ENCODE measurements at regions not wholly inside any gene's neighbourhood (a gene's known extent, or its start where the extent isn't known, plus 50 kb on each side); places are given as distances from the start of the nearest gene placed in this dataset.
"Not testable (repeated sequence)": the region's sequence is repeated elsewhere in the genome, so short reads cannot be mapped to it uniquely, and the experiment has no call there.

- Mint-ChIP-seq H3K36me3 (ENCODE audit: low read depth) (no peaks in the 10 kb centered on the region), H3K4me1 (no peaks in the 10 kb centered on the region), H3K27me3 (no peaks in the 10 kb centered on the region), H3K9me3 (no peaks in the 10 kb centered on the region), H3K4me3 (no peak overlapping the region), H3K27ac (no peak overlapping the region)
- POLR2A ChIA-PET: no interaction called here
- DNase-seq: no peak
- CTCF ChIA-PET: no interaction called here
These were observed 156.4 kb downstream of the EFNB1 start for GRCh38 chrX:68985135-68985755.

DNA sequence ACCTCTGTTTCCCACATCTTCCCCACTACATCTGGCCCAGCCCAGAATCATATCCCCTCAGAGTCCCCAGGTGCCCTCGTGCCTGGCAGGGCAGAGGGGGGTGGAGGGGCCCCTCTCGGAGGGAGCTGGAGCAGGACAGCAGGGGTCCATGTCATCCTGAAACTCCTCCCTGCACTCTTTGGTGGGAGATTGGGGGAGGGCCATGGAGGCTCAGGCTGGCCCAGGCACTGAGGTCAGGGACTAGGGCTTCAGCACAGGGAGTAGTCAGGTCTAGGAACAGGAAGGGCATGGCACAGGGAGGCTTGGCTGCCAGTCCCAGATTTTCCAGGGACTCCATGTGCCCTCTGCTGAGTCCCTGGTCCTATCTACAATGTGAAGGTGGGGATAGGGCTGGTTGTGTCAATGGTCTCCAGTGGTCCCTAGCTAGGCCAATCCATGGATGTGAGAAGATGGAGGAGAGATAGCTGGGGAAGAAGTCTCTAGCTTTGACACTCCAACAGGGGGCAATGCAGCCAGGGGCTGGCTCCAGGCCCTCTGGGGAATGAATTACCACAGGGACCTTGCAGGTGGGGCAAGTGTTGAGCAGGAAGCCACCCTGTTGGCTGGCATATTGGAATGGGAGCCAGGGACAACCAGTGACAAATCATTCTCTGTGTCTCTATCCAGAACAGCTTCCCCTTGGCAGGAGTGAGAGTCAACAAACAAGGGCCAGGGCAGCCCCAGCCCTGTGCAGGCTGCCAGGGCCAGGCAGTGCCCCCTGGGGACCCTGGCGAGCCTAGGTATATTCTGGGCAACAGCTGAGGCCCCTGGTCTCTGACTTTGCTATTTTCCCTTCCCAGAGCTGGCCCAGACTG lies 154.4 kb downstream of the EFNB1 start:
- no peaks in the 10 kb centered on the region for H3K27me3 Mint-ChIP-seq
- no peaks in the 10 kb centered on the region for H3K36me3 Mint-ChIP-seq (ENCODE audit: low read depth)
- no peak overlapping the region for H3K27ac Mint-ChIP-seq
- no peak overlapping the region for H3K4me3 Mint-ChIP-seq
- H3K9me3 Mint-ChIP-seq: no peaks in the 10 kb centered on the region
- POLR2A ChIA-PET: no interaction called here
- no peak for DNase-seq
- H3K4me1 Mint-ChIP-seq: no peaks in the 10 kb centered on the region
- CTCF ChIA-PET: no interaction called here

DNA sequence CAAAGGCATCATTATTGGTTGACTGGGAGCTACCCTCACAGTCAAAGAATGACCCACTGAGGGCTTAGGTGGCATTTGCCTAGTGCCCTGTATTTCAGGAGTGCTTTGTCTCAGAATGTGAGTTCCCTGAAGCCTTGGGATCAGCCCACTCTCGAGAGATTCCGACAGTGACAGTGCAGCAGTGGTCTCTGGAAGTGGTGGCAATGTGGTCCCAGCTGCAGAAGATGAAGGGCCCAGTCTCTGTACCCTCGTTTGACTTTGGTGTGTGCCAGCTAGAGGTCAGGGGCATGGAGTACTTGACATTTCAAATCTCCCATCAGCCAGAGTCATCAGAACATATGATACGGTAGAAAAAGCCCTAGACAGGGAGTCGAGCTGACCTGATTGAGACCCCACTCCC lies 153.7 kb downstream of the EFNB1 start:
- Mint-ChIP-seq H3K27ac (no peak overlapping the region), H3K4me1 (no peaks in the 10 kb centered on the region), H3K36me3 (ENCODE audit: low read depth) (no peaks in the 10 kb centered on the region), H3K27me3 (no peaks in the 10 kb centered on the region), H3K4me3 (no peak overlapping the region), H3K9me3 (no peaks in the 10 kb centered on the region)
- no peak for DNase-seq
- CTCF ChIA-PET: no interaction called here
- POLR2A ChIA-PET: no interaction called here

DNA sequence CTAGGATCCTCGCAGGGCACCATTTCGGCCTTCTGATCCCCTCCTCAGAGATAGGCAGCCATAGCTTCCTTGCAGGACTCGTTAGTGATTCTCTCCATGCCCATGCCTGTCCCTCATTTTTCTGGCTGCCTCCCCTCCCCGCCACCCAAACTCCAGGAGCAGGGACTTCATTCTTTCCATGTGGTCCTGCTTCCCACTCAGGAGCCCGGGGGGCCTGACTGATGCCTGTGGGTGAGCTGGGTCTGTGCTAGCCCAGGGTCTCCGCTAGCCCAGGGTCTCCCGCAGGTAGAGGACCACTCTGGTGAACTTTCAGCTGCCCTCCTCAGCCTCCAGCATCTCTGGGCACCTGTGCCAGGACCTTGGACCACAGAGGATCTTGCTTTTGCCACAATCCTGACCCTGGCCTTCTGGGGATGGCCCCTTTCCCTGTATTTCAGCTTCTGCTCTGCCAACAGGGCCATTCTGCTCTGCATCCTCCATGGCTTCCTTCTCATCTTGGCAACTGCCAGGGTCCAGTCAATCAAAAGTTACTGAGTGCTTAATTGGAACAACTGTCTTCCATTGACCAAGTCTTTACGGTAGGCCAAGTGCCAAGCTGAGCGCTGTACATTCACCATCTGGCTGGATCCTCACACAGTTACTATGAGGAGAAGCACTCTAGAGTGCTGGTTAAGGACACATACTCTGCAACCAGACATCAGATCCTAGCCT lies 152.2 kb downstream of the EFNB1 start:
- Mint-ChIP-seq H3K27me3 (no peaks in the 10 kb centered on the region), H3K36me3 (ENCODE audit: low read depth) (no peaks in the 10 kb centered on the region), H3K4me3 (no peak overlapping the region), H3K27ac (no peak overlapping the region), H3K9me3 (no peaks in the 10 kb centered on the region), H3K4me1 (no peaks in the 10 kb centered on the region)
- CTCF ChIA-PET: no interaction called here
- POLR2A ChIA-PET: no interaction called here
- DNase-seq: no peak

DNA sequence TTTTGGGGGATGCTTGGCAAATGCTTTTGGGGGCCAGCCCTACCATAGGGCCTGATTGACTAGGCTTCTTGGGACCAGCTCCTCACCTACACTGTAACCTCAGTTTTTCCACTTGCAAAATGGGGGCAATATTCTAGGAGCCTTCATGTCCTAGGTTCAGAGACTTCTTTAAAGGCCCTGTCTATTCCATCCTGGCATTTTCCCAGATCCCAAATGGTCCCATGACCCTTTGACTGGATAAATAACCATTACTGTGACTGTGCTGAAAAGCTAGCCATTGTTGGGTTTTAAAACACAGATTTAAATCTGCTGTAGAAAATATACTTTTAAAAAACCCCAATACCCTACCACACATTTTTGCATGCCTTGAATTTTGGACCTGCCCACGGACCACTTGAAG lies 149.8 kb downstream of the EFNB1 start:
- Mint-ChIP-seq H3K9me3 (no peaks in the 10 kb centered on the region), H3K36me3 (ENCODE audit: low read depth) (no peaks in the 10 kb centered on the region)
- no peak for DNase-seq

DNA sequence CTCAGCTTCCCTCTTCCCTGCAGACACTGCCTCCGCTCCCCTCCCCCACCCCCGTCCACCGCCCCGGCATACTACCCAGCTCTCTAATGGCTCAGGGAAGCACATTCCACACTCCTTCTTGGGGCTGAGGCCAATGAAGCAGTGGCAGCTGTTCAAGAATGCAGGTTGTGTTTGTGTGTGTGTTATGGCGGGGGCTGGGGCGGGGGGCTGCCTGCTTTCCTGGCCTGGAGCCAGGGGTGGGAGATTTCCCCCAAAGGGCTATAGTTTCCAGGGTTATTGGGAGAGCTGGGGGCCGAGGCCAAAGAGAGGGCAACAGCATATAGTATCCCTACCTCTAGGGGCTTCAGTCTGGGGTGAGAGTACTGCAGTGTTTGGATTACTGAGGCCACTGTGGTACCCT lies 149.4 kb downstream of the EFNB1 start:
- Mint-ChIP-seq H3K9me3 (no peaks in the 10 kb centered on the region), H3K36me3 (ENCODE audit: low read depth) (no peaks in the 10 kb centered on the region), H3K27me3 (no peaks in the 10 kb centered on the region), H3K27ac (no peak overlapping the region), H3K4me1 (no peaks in the 10 kb centered on the region), H3K4me3 (no peak overlapping the region)
- CTCF ChIA-PET: no interaction called here
- POLR2A ChIA-PET: no interaction called here
- DNase-seq: no peak

More for the DNA sequence above, 149.8 kb downstream of the EFNB1 start:
- POLR2A ChIA-PET: no interaction called here
- no peak overlapping the region for H3K4me3 Mint-ChIP-seq
- no peak overlapping the region for H3K27ac Mint-ChIP-seq
- CTCF ChIA-PET: no interaction called here
- no peaks in the 10 kb centered on the region for H3K4me1 Mint-ChIP-seq
- no peaks in the 10 kb centered on the region for H3K27me3 Mint-ChIP-seq

DNA sequence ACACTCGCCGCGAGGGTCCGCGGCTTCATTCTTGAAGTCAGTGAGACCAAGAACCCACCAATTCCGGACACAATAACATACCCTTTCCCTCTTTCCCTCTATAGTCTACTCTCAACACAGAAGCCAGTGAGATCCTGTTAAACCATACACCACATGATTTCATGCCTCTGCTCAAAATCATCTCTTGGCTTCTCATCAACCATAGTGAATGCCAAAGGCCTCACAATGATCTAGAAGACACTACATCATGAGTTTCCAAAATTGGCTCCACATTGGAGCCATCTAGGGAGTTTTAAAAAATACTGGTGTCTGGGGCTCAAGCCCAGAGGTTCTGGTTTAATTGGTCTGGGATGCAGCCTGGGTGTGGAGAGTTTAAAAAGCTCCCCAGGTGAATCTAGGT lies 124.5 kb downstream of the EFNB1 start:
- Mint-ChIP-seq H3K9me3 (no peaks in the 10 kb centered on the region), H3K36me3 (ENCODE audit: low read depth) (no peaks in the 10 kb centered on the region), H3K27me3 (peaks cover 9% of the 10 kb centered on the region), H3K4me3 (no peak overlapping the region), H3K27ac (no peak overlapping the region), H3K4me1 (no peaks in the 10 kb centered on the region)
- CTCF ChIA-PET: no interaction called here
- DNase-seq: no peak
- POLR2A ChIA-PET: no interaction called here

GRCh38 chrX:68951942-68952619 lies 123.3 kb downstream of the EFNB1 start:
- POLR2A ChIA-PET; H3K27ac Mint-ChIP-seq; H3K4me3 Mint-ChIP-seq; H3K27me3 Mint-ChIP-seq; CTCF ChIA-PET; H3K9me3 Mint-ChIP-seq; H3K4me1 Mint-ChIP-seq; DNase-seq; H3K36me3 Mint-ChIP-seq (ENCODE audit: low read depth): not testable (repeated sequence)

DNA sequence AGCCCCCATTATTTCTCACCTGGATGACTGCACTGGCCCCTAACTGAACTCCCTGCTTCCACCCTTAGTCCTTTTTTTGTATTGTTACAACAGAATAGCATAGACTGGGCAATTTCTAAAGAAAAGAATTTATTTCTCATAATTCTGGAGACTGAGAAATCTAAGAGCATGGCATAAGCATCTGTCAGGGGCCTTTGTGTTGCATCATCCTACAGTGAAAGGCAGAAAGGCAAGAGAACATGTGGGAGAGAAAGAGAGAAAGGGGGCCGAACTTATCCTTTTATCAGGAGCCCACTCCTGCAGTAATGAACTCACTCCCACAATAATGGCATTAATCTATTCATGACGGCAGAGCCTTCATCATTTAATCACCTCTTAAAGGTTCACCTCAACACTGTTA lies 122.1 kb downstream of the EFNB1 start:
- CTCF ChIA-PET: no interaction called here

DNA sequence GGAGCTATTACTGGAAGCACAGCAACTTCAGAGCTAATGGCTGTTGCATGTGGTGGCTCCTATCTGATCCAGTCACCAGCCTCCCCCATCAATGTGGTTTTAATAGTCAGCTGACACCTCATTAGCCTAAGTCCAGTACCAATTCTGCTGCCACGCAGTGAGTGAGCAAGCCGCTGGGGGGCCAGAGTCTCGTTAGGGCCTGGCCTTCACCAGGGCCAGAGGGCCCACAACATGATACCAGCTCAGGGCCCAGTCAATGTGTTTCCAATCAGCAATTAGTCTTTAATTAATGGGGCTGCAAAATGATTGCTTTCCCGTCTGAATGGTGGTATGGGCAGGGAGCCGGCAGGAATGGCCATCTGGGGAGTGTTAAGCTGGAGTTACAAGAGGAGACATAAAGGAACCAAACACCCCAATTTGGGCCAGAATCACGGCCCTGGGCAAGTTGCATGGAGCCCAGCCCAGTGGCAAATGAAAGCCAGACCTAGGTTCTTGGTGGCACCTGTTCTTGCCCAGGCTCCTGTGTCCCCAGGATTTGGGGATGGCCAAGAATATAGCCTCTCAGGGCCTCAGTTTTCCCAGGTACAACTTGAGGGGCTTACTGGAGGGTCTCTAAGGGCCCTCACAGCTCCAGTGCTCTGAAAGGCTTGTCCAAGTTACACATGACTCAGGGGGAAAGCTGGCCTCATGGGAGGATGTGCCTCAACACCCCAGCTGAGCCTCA lies 119.2 kb downstream of the EFNB1 start:
- CTCF ChIA-PET: no interaction called here
- POLR2A ChIA-PET: no interaction called here
- Mint-ChIP-seq H3K9me3 (no peaks in the 10 kb centered on the region), H3K36me3 (ENCODE audit: low read depth) (no peaks in the 10 kb centered on the region), H3K27ac (no peak overlapping the region), H3K4me1 (no peaks in the 10 kb centered on the region), H3K27me3 (peaks cover 2% of the 10 kb centered on the region), H3K4me3 (no peak overlapping the region)
- no peak for DNase-seq

More for the DNA sequence above, 122.1 kb downstream of the EFNB1 start:
- Mint-ChIP-seq H3K4me3 (no peak overlapping the region), H3K4me1 (no peaks in the 10 kb centered on the region), H3K27me3 (peaks cover 9% of the 10 kb centered on the region), H3K36me3 (ENCODE audit: low read depth) (no peaks in the 10 kb centered on the region), H3K9me3 (no peaks in the 10 kb centered on the region), H3K27ac (no peak overlapping the region)
- POLR2A ChIA-PET: no interaction called here
- DNase-seq: no peak

- ChIA-PET POLR2A (no interaction called here), CTCF (no interaction called here)
- H3K36me3 Mint-ChIP-seq (ENCODE audit: low read depth): no peaks in the 10 kb centered on the region
- no peaks in the 10 kb centered on the region for H3K4me1 Mint-ChIP-seq
- H3K4me3 Mint-ChIP-seq: no peak overlapping the region
- no peak for DNase-seq
- no peaks in the 10 kb centered on the region for H3K27me3 Mint-ChIP-seq
- H3K27ac Mint-ChIP-seq: no peak overlapping the region
- no peaks in the 10 kb centered on the region for H3K9me3 Mint-ChIP-seq
These were observed 116.9 kb downstream of the EFNB1 start for GRCh38 chrX:68945603-68946228.

DNA sequence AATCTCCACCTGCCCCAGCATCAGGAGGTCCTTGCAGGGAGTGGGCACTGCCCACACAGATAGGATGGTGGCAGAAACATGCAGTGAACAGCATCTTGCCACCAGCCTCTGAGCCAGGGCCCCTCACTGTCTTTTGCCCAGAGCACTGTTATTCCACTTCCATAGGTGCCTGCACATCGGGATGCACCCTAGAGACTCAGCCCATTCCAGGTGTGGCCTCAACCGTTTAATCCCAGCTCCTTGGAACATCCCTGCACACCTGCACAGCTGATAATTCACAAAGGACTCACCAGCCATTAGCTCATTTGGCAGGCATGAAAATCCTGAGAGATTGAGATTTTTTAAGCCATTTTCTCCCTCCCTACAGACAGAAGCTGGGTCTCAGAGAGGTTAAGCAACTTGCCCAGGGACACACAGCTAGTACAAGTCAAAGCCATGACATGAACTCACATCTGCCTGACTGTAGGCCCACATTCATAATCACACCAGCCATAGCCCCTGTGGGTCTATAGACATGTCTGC lies 116.3 kb downstream of the EFNB1 start:
- H3K9me3 Mint-ChIP-seq: no peaks in the 10 kb centered on the region
- H3K27ac Mint-ChIP-seq: no peak overlapping the region
- CTCF ChIA-PET: no interaction called here
- no peak for DNase-seq
- no peaks in the 10 kb centered on the region for H3K4me1 Mint-ChIP-seq
- H3K27me3 Mint-ChIP-seq: no peaks in the 10 kb centered on the region
- H3K36me3 Mint-ChIP-seq (ENCODE audit: low read depth): no peaks in the 10 kb centered on the region
- POLR2A ChIA-PET: no interaction called here
- no peak overlapping the region for H3K4me3 Mint-ChIP-seq
